A673 (cell line): ENCODE measurements at regions not wholly inside any gene's neighbourhood (a gene's known extent, or its start where the extent isn't known, plus 50 kb on each side); places are given as distances from the start of the nearest gene placed in this dataset.

Source experiments
- BruUV-seq: library from RNA; stranded (reverse); fragments of 400-500 nt; replicated peaks from 2 replicates; lab custom pipeline; 2021; lab: Mats Ljungman, UMichigan
- CTCF ChIA-PET: fragments of 300-600 bp; sonication (Branson Sonifier 250); formaldehyde crosslinking; loops from one replicate; lab custom pipeline; 2022; ENCODE audit warnings: antibody characterized with exemption; lab: Charles Lee
- POLR2A ChIA-PET: fragments of 300-600 bp; sonication (Branson Sonifier 250); formaldehyde crosslinking; loops from one replicate; lab custom pipeline; 2022; ENCODE audit warnings: antibody characterized with exemption; ENCODE audit not compliant: low non-redundant PET; lab: Charles Lee
- DNase-seq: peaks from one replicate; pipeline ENCODE4 v3.0.0-alpha.2; 2015; ENCODE audit warnings: low spot score
- H3K27ac ChIP-seq: fragments of 200-600 bp; sonication (generic); 2 replicates; pipeline ENCODE4 v1.5.1; 2016; ENCODE audit warnings: mixed run types, low read depth, mild to moderate bottlenecking, mixed read lengths, antibody characterized with exemption, low read length; ENCODE audit not compliant: poor library complexity, severe bottlenecking
- H3K27me3 ChIP-seq: fragments of 200-600 bp; sonication (generic); replicated peaks from 2 replicates; pipeline ENCODE4 v1.6.1; 2017; ENCODE audit warnings: mixed run types, low read depth, mild to moderate bottlenecking, mixed read lengths, antibody characterized with exemption, low read length; ENCODE audit not compliant: insufficient read depth, poor library complexity
- H3K36me3 ChIP-seq: fragments of 200-600 bp; sonication (generic); 2 replicates; pipeline ENCODE4 v1.6.1; 2016; ENCODE audit warnings: mixed run types, mild to moderate bottlenecking, mixed read lengths, antibody characterized with exemption, low read length; ENCODE audit not compliant: insufficient read depth, poor library complexity, severe bottlenecking
- H3K4me1 ChIP-seq: fragments of 200-600 bp; sonication (generic); 2 replicates; pipeline ENCODE4 v1.6.1; 2017; ENCODE audit warnings: mixed run types, mild to moderate bottlenecking, mixed read lengths, antibody characterized with exemption, low read length; ENCODE audit not compliant: insufficient read depth, poor library complexity, severe bottlenecking
- H3K4me3 ChIP-seq: fragments of 200-600 bp; sonication (generic); 2 replicates; pipeline ENCODE4 v1.5.1; 2016; ENCODE audit warnings: low read depth, mixed run types, mild to moderate bottlenecking, mixed read lengths, low read length; ENCODE audit not compliant: poor library complexity, severe bottlenecking
- H3K9me3 ChIP-seq: fragments of 200-600 bp; sonication (generic); 2 replicates; pipeline ENCODE4 v1.6.1; 2016; ENCODE audit warnings: mixed run types, low read depth, mild to moderate bottlenecking, mixed read lengths, antibody characterized with exemption, low read length; ENCODE audit not compliant: poor library complexity, severe bottlenecking
- EZH2 ChIP-seq: fragments of 200-600 bp; sonication (generic); IDR thresholded peaks from 2 replicates; pipeline ENCODE4 v1.6.1; 2017; ENCODE audit warnings: borderline replicate concordance, low read depth, mild to moderate bottlenecking, mixed read lengths, antibody characterized with exemption, low read length; ENCODE audit not compliant: poor library complexity, severe bottlenecking
- intact Hi-C: fragments of 100-400 bp; cut with micrococcal nuclease; formaldehyde crosslinking; loops from one replicate; pipeline ENCODE4 v1.10.0; 2022; ENCODE audit not compliant: unreplicated experiment
- TF ChIP-seq, protein P1 (sequence below): fragments of 300-800, 200-600 bp; sonication (generic); conservative IDR thresholded peaks from 2 replicates; pipeline ENCODE4 v1.5.1; 2017; ENCODE audit warnings: low read depth, mild to moderate bottlenecking, antibody characterized with exemption, low read length, moderate library complexity, mixed read lengths

DNA sequence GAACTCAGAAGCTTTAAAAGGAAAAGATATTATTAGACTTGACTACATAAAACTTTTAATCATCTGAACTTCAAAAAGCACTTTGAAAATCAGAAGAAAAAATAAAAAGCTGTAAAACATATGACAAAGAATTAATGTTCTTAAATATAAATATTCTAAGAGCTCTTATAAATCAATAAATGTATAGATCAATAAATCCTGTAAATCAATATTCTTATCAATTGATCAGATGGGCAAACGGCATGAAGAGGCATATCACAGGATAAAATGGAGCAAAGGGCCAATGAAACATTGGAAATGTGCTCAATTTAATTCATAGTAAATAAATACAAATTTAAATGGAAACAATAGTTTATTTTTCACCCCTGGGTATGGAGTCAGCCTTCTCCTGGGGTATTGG is 66.1 kb upstream of the SMYD2 start:
- Histone ChIP-seq H3K4me3 (no peak overlapping the region), H3K36me3 (no peaks in the 10 kb centered on the region), H3K4me1 (no peaks in the 10 kb centered on the region), H3K27me3 (peaks cover 27% of the 10 kb centered on the region), H3K27ac (no peak overlapping the region), H3K9me3 (no peaks in the 10 kb centered on the region)
- no peak for DNase-seq
- CTCF ChIA-PET: interaction anchor here (1.8 to 2.3 kb wide), 2 partner anchors 114 to 117 kb away, joined by 35 to 38 read pairs; no protein-coding TSS in a partner anchor
- no peak for TF ChIP-seq EZH2
- TF ChIP-seq, protein P1, sequence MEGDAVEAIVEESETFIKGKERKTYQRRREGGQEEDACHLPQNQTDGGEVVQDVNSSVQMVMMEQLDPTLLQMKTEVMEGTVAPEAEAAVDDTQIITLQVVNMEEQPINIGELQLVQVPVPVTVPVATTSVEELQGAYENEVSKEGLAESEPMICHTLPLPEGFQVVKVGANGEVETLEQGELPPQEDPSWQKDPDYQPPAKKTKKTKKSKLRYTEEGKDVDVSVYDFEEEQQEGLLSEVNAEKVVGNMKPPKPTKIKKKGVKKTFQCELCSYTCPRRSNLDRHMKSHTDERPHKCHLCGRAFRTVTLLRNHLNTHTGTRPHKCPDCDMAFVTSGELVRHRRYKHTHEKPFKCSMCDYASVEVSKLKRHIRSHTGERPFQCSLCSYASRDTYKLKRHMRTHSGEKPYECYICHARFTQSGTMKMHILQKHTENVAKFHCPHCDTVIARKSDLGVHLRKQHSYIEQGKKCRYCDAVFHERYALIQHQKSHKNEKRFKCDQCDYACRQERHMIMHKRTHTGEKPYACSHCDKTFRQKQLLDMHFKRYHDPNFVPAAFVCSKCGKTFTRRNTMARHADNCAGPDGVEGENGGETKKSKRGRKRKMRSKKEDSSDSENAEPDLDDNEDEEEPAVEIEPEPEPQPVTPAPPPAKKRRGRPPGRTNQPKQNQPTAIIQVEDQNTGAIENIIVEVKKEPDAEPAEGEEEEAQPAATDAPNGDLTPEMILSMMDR: no peak
- no TSS peak for BruUV-seq
- intact Hi-C loops: loop anchor here (1.0 to 10.0 kb wide), 4 partner anchors 114 to 1310 kb away; no protein-coding TSS in a partner anchor
- POLR2A ChIA-PET: interaction anchor here (0.6 kb wide), 1 partner anchor 8 kb away, joined by 3 read pairs; no protein-coding TSS in a partner anchor

DNA sequence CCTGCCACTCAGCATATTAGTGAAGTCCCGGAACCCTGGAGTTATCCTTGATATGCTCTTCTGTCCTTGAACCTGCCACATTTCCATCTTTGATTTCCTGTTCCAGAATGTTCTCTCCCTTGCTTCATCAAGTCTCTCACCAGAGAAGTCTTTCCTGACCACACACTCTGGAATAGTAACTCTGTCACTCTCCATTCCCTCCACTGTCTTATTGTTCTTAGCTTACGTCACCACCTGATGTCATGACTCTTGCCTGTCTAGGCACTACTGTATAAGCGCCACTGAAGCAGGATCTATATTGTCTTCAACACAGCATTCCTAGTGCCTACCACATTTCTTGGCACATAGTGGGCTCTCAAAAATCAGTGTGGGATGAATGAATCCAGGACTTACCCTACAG is 65.4 kb upstream of the SMYD2 start:
- Histone ChIP-seq H3K9me3 (no peaks in the 10 kb centered on the region), H3K27ac (no peak overlapping the region), H3K27me3 (peaks cover 27% of the 10 kb centered on the region), H3K36me3 (no peaks in the 10 kb centered on the region), H3K4me1 (no peaks in the 10 kb centered on the region), H3K4me3 (no peak overlapping the region)
- TF ChIP-seq EZH2: no peak
- TF ChIP-seq, protein P1: no peak
- ChIA-PET POLR2A (no interaction called here), CTCF (interaction anchor here (2.3 kb wide), 1 partner anchor 113 kb away, joined by 35 read pairs; no protein-coding TSS in a partner anchor)
- intact Hi-C loops: loop anchor here (2.0 to 10.0 kb wide), 2 partner anchors 421 to 1309 kb away; no protein-coding TSS in a partner anchor
- DNase-seq: no peak
- BruUV-seq: no TSS peak

DNA sequence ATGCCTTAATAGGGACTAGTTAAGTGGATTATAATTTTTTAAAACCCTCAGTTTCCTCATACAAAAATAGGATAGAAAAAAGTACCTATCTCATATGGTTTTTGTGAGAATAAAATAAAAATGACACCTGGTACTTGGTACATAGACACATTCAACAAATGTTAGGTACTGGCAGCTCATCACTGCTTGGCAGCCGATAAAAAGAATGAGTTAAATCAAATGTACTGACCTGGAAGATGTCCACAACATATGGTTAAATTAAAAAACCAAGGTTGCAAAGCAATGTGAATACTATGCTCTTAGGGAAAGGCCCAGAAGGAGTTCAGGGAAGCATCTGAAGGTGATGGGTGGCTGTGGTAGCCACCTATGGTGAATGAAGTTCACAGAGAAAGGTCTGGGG is 64.9 kb upstream of the SMYD2 start:
- DNase-seq: no peak
- TF ChIP-seq EZH2: no peak
- TF ChIP-seq, protein P1: no peak
- ChIA-PET CTCF (no interaction called here), POLR2A (no interaction called here)
- Histone ChIP-seq H3K27me3 (peaks cover 27% of the 10 kb centered on the region), H3K4me3 (no peak overlapping the region), H3K27ac (no peak overlapping the region), H3K36me3 (no peaks in the 10 kb centered on the region), H3K4me1 (no peaks in the 10 kb centered on the region), H3K9me3 (no peaks in the 10 kb centered on the region)
- no TSS peak for BruUV-seq
- intact Hi-C loops: loop anchor here (10.0 kb wide), 1 partner anchor 1309 kb away; no protein-coding TSS in a partner anchor
